ENCODE measurements at regions not wholly inside any gene's neighbourhood (a gene's known extent, or its start where the extent isn't known, plus 50 kb on each side); places are given as distances from the start of the nearest gene placed in this dataset.

DNA sequence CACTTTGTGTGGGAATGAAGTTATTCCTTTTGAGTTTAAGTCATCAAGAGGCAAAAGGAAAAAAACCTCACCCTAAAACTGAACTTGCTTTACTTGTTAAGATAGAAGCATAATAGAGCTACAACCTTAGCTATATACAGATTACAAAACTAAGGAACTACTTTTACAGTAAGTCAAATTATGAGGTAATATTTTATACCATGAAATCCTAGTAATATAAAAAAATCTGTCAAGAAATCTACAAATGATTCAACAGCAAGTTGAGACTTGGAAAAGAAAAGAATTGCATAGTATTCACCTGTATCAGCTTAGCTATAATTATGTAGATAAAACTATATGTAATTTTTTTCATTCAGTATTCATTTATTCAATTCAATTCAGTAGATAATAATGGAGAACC is 335.3 kb downstream of the KLF5 start (continued):
- TF ChIP-seq CREB5 (CRISPR knock-in tag; IDR thresholded peaks at IDR 0.05; ENCODE audit: low read depth), result no peak

- TF ChIP-seq SNAI2 (CRISPR knock-in tag; IDR thresholded peaks at IDR 0.05), result no peak
- ATAC-seq, result no peak
These were observed 331.3 kb downstream of the KLF5 start for GRCh38 chr13:73390100-73390499.

DNA sequence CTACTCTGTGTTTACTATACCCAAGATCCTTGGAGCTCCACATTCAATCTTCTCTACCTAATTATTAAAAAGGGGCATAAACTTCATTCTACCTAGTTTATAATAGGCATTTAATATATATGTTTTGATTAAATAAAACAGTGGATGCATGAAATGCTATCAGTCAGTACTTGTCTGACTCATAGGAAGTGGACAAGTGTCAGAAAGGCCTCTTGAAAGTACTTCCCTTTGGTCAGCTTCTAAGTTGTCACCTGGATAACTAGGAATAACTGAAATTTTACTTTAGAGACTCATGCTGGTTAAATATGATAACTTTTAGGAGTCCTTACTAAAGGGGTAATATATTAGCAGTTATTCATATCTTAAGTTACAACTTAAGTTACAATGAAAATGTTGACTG is 329.8 kb downstream of the KLF5 start:
- ATAC-seq, result no peak
- TF ChIP-seq OSR1 (CRISPR knock-in tag; IDR thresholded peaks at IDR 0.05), result no peak
- no peak for TF ChIP-seq ISL1 (CRISPR knock-in tag; IDR thresholded peaks at IDR 0.05)
- TF ChIP-seq POU6F1 (CRISPR knock-in tag; IDR thresholded peaks at IDR 0.05; ENCODE audit: borderline replicate concordance, low read depth), result no peak
- TF ChIP-seq PPARA (CRISPR knock-in tag; IDR thresholded peaks at IDR 0.05; ENCODE audit: borderline replicate concordance), result no peak

DNA sequence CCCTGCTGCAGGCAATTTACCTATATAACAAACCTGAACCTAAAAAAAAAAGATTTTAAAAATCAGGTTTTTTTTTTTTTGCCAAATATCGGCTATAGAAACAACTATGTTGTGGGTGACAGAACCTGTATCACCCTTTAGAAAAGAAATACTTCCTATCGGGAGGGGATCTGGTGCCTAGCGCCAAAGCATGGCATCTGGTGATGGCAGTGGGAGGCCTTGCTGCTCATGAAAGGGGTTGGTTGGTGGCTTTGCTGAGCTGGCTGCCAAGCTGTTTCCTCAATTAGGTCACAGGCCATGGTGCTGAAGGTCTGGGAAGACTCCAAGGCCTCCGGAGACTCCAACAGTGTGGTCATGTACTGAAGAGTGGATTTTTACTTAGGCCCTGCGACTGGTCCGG is 328.5 kb downstream of the KLF5 start:
- no peak for ATAC-seq
- TF ChIP-seq ZFP30 (CRISPR knock-in tag; IDR thresholded peaks at IDR 0.05) (no peak), TOX (CRISPR knock-in tag; IDR thresholded peaks at IDR 0.05; ENCODE audit: borderline replicate concordance) (no peak), ZNF8 (CRISPR knock-in tag; IDR thresholded peaks at IDR 0.05) (no peak), TCF4 (CRISPR knock-in tag; IDR thresholded peaks at IDR 0.05; ENCODE audit: borderline replicate concordance) (no peak), ESRRG (CRISPR knock-in tag; IDR thresholded peaks at IDR 0.05) (no peak), GLIS3 (CRISPR knock-in tag; IDR thresholded peaks at IDR 0.05) (no peak), ZNF70 (CRISPR knock-in tag; IDR thresholded peaks at IDR 0.05) (no peak), SNAI2 (CRISPR knock-in tag; IDR thresholded peaks at IDR 0.05) (no peak), ISL1 (CRISPR knock-in tag; IDR thresholded peaks at IDR 0.05) (no peak), ARNTL (CRISPR knock-in tag; IDR thresholded peaks at IDR 0.05; ENCODE audit: borderline replicate concordance, low read depth) (no peak), POU6F1 (CRISPR knock-in tag; IDR thresholded peaks at IDR 0.05; ENCODE audit: borderline replicate concordance, low read depth) (no peak), PPARA (CRISPR knock-in tag; IDR thresholded peaks at IDR 0.05; ENCODE audit: borderline replicate concordance) (no peak), RARB (CRISPR knock-in tag; IDR thresholded peaks at IDR 0.05) (no peak), ZC3H10 (CRISPR knock-in tag; IDR thresholded peaks at IDR 0.05) (no peak), CREB5 (CRISPR knock-in tag; IDR thresholded peaks at IDR 0.05; ENCODE audit: low read depth) (no peak)
- TF ChIP-seq, protein P1, sequence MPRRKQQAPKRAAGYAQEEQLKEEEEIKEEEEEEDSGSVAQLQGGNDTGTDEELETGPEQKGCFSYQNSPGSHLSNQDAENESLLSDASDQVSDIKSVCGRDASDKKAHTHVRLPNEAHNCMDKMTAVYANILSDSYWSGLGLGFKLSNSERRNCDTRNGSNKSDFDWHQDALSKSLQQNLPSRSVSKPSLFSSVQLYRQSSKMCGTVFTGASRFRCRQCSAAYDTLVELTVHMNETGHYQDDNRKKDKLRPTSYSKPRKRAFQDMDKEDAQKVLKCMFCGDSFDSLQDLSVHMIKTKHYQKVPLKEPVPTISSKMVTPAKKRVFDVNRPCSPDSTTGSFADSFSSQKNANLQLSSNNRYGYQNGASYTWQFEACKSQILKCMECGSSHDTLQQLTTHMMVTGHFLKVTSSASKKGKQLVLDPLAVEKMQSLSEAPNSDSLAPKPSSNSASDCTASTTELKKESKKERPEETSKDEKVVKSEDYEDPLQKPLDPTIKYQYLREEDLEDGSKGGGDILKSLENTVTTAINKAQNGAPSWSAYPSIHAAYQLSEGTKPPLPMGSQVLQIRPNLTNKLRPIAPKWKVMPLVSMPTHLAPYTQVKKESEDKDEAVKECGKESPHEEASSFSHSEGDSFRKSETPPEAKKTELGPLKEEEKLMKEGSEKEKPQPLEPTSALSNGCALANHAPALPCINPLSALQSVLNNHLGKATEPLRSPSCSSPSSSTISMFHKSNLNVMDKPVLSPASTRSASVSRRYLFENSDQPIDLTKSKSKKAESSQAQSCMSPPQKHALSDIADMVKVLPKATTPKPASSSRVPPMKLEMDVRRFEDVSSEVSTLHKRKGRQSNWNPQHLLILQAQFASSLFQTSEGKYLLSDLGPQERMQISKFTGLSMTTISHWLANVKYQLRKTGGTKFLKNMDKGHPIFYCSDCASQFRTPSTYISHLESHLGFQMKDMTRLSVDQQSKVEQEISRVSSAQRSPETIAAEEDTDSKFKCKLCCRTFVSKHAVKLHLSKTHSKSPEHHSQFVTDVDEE (CRISPR knock-in tag; IDR thresholded peaks at IDR 0.05), result no peak

DNA sequence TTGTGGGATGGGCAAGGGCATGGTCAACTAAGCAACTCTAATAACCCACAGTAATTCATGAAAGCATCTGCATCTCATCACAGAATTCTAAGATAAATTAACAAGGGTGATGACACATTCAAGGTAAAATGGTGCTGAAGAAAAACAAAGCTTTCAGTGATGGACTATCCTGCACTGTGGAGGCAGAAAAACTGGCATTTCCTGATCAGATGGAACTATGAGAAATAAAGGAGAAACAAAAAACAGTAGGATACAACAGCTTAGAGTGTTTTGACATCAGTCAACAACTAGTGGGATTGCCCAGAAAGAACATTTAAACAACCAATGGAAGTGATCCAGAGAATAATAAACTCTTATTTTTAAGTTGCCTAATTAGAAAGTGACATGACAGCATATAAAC is 327.0 kb downstream of the KLF5 start:
- ATAC-seq, result no peak
- TF ChIP-seq, protein P1 (CRISPR knock-in tag; IDR thresholded peaks at IDR 0.05), result no peak
- TF ChIP-seq ISL1 (CRISPR knock-in tag; IDR thresholded peaks at IDR 0.05) (no peak), SNAI2 (CRISPR knock-in tag; IDR thresholded peaks at IDR 0.05) (no peak), ZNF565 (CRISPR knock-in tag; conservative IDR thresholded peaks at IDR 0.05; ENCODE audit: low read depth) (no peak), TCF4 (CRISPR knock-in tag; IDR thresholded peaks at IDR 0.05; ENCODE audit: borderline replicate concordance) (no peak), PPARA (CRISPR knock-in tag; IDR thresholded peaks at IDR 0.05; ENCODE audit: borderline replicate concordance) (no peak), ZFP3 (CRISPR knock-in tag; IDR thresholded peaks at IDR 0.05) (no peak), ZFP30 (CRISPR knock-in tag; IDR thresholded peaks at IDR 0.05) (no peak), ARNTL (CRISPR knock-in tag; IDR thresholded peaks at IDR 0.05; ENCODE audit: borderline replicate concordance, low read depth) (no peak), BACH2 (CRISPR knock-in tag; IDR thresholded peaks at IDR 0.05; ENCODE audit: borderline replicate concordance) (no peak)
